WTC11 (cell line): ENCODE measurements at regions not wholly inside any gene's neighbourhood (a gene's known extent, or its start where the extent isn't known, plus 50 kb on each side); places are given as distances from the start of the nearest gene placed in this dataset.

ENCODE experiments used
- ATAC-seq: fragments of 200-7000 bp; cut with Tn5 transposase; 2 replicates; pipeline ENCODE4 v1.10.0; 2021; ENCODE audit warnings: mild to moderate bottlenecking, moderate library complexity
- CTCF ChIA-PET: fragments of 300-600 bp; sonication (Branson Sonifier 250); formaldehyde crosslinking; loops from one replicate; lab custom pipeline; 2021; ENCODE audit warnings: antibody characterized with exemption; lab: Charles Lee
- POLR2A ChIA-PET: fragments of 350-600 bp; sonication (Branson Sonifier 250); formaldehyde crosslinking; loops from one replicate; lab custom pipeline; 2021; ENCODE audit warnings: antibody characterized with exemption; lab: Charles Lee
- DNase-seq: peaks from one replicate; pipeline ENCODE4 v3.0.0; 2021; ENCODE audit warnings: low spot score
- H3K27ac Mint-ChIP-seq: 2 replicates; pipeline ENCODE4 v1.8.0; 2021; ENCODE audit warnings: mixed read lengths
- H3K27me3 Mint-ChIP-seq: 2 replicates; pipeline ENCODE4 v1.8.0; 2021; ENCODE audit warnings: low read depth, mild to moderate bottlenecking, moderate library complexity, mixed read lengths
- H3K36me3 Mint-ChIP-seq: 2 replicates; pipeline ENCODE4 v1.8.0; 2021; ENCODE audit warnings: mixed read lengths
- H3K4me1 Mint-ChIP-seq: 2 replicates; pipeline ENCODE4 v1.8.0; 2022; ENCODE audit warnings: mixed read lengths
- H3K4me3 Mint-ChIP-seq: 2 replicates; pipeline ENCODE4 v1.8.0; 2021; ENCODE audit warnings: mild to moderate bottlenecking, moderate library complexity, mixed read lengths
- H3K9me3 Mint-ChIP-seq: 2 replicates; pipeline ENCODE4 v1.8.0; 2021; ENCODE audit warnings: mixed read lengths
- ATF3 ChIP-seq: sonication (generic); formaldehyde crosslinking; conservative IDR thresholded peaks from 2 replicates; pipeline ENCODE4 v1.8.1; 2022; ENCODE audit warnings: mild to moderate bottlenecking, missing genetic modification reagents
- CREB1 ChIP-seq: sonication (generic); formaldehyde crosslinking; IDR thresholded peaks from 2 replicates; pipeline ENCODE4 v1.8.0; 2023; ENCODE audit warnings: mild to moderate bottlenecking, missing genetic modification reagents
- CTCF ChIP-seq: fragments of 200-600 bp; IDR thresholded peaks from 2 replicates; pipeline ENCODE4 v1.8.0; 2022; ENCODE audit warnings: antibody characterized with exemption
- ETV6 ChIP-seq: sonication (generic); formaldehyde crosslinking; IDR thresholded peaks from 2 replicates; pipeline ENCODE4 v1.8.1; 2022; ENCODE audit warnings: mild to moderate bottlenecking, missing genetic modification reagents
- GABPB1 ChIP-seq: sonication (generic); formaldehyde crosslinking; IDR thresholded peaks from 2 replicates; pipeline ENCODE4 v1.8.1; 2023; ENCODE audit warnings: mild to moderate bottlenecking, missing genetic modification reagents
- JUN ChIP-seq: sonication (generic); formaldehyde crosslinking; IDR thresholded peaks from 2 replicates; pipeline ENCODE4 v1.8.0; 2023; ENCODE audit warnings: mild to moderate bottlenecking, missing genetic modification reagents
- NFE2L1 ChIP-seq: sonication (generic); formaldehyde crosslinking; IDR thresholded peaks from 2 replicates; pipeline ENCODE4 v1.8.1; 2023; ENCODE audit warnings: missing genetic modification reagents
- NR1H2 ChIP-seq: sonication (generic); formaldehyde crosslinking; IDR thresholded peaks from 2 replicates; pipeline ENCODE4 v1.9.0; 2021; ENCODE audit warnings: mild to moderate bottlenecking, moderate library complexity, missing genetic modification reagents
- NR3C1 ChIP-seq: sonication (generic); formaldehyde crosslinking; conservative IDR thresholded peaks from 2 replicates; pipeline ENCODE4 v1.8.1; 2023; ENCODE audit warnings: low read depth, mild to moderate bottlenecking, missing genetic modification reagents
- OVOL2 ChIP-seq: fragments of 250-450 bp; sonication (Bioruptor Pico); IDR thresholded peaks from 2 replicates; pipeline ENCODE4 v1.9.0; 2021; ENCODE audit warnings: mild to moderate bottlenecking, borderline replicate concordance
- SMAD4 ChIP-seq: sonication (generic); formaldehyde crosslinking; IDR thresholded peaks from 2 replicates; pipeline ENCODE4 v1.8.0; 2022; ENCODE audit warnings: mild to moderate bottlenecking, missing genetic modification reagents
- USF2 ChIP-seq: sonication (generic); formaldehyde crosslinking; IDR thresholded peaks from 2 replicates; pipeline ENCODE4 v1.8.1; 2023; ENCODE audit warnings: mild to moderate bottlenecking, missing genetic modification reagents, moderate library complexity
- ZNF219 ChIP-seq: sonication (generic); formaldehyde crosslinking; IDR thresholded peaks from 2 replicates; pipeline ENCODE4 v1.8.0; 2023; ENCODE audit warnings: missing genetic modification reagents, mild to moderate bottlenecking, borderline replicate concordance
- ZNF263 ChIP-seq: sonication (generic); formaldehyde crosslinking; IDR thresholded peaks from 2 replicates; pipeline ENCODE4 v1.8.1; 2022; ENCODE audit warnings: low read depth, mild to moderate bottlenecking, moderate library complexity, missing genetic modification reagents
- ZNF512 ChIP-seq: sonication (generic); formaldehyde crosslinking; IDR thresholded peaks from 2 replicates; pipeline ENCODE4 v1.8.1; 2022; ENCODE audit warnings: missing genetic modification reagents, borderline replicate concordance
- ZNF671 ChIP-seq: fragments of 250-450 bp; sonication (Bioruptor Pico); IDR thresholded peaks from 2 replicates; pipeline ENCODE4 v1.8.0; 2021; ENCODE audit warnings: mild to moderate bottlenecking
- TF ChIP-seq, protein P1 (sequence below): fragments of 250-450 bp; sonication (Bioruptor Pico); IDR thresholded peaks from 2 replicates; pipeline ENCODE4 v1.9.0; 2021; ENCODE audit warnings: mild to moderate bottlenecking
- TF ChIP-seq, protein P2 (sequence below): fragments of 250-450 bp; sonication (Bioruptor Pico); conservative IDR thresholded peaks from 2 replicates; pipeline ENCODE4 v1.9.0; 2021; ENCODE audit warnings: mild to moderate bottlenecking
- TF ChIP-seq, protein P3 (sequence below): sonication (generic); formaldehyde crosslinking; IDR thresholded peaks from 2 replicates; pipeline ENCODE4 v1.8.1; 2022; ENCODE audit warnings: low read depth, mild to moderate bottlenecking, moderate library complexity, missing genetic modification reagents, borderline replicate concordance

DNA sequence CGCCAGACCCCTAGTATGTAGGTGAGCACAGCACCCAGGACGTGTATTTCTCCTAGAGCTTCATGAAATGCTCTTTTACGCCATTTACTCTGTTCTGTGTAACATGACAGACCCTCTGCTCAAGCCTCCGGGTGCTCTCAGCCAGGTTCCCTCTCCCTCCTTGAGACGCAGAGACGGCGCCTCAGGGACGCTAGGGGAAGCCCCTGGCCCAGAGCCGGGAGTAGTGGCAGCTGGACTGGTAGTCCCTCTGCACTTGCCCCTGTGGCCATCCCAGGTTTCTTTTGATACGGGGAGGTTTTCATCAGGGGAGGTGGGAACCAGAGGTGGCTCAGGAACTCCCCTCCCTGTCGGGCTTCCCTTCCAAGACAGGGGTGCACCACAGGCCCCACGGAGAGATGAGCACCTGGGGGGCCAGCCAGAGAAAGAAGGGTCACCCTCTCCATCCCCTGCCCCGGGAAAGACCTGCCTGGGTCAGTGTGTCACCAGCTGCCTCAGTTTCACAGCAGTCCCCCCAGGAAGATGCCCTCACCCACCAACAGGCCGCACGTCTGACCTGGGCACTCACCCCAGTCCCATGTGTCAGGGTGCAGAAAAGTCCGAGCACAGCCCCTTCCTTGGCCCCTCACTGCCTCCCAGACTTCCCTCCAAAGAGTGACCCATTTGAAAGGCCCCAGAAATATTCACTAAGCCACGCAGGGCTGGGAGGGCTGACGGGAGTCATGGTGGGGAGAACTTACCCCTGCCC lies 58.1 kb upstream of the AFDN start:
- TF ChIP-seq, protein P1, sequence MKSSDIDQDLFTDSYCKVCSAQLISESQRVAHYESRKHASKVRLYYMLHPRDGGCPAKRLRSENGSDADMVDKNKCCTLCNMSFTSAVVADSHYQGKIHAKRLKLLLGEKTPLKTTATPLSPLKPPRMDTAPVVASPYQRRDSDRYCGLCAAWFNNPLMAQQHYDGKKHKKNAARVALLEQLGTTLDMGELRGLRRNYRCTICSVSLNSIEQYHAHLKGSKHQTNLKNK (CRISPR knock-in tag): no peak
- no peak for TF ChIP-seq NFE2L1 (CRISPR knock-in tag)
- H3K9me3 Mint-ChIP-seq: no peaks in the 10 kb centered on the region
- H3K4me1 Mint-ChIP-seq: no peaks in the 10 kb centered on the region
- no peaks in the 10 kb centered on the region for H3K27me3 Mint-ChIP-seq
- POLR2A ChIA-PET: no interaction called here
- no peak overlapping the region for H3K27ac Mint-ChIP-seq
- H3K36me3 Mint-ChIP-seq: no peaks in the 10 kb centered on the region
- ATAC-seq (no peak), DNase-seq (no peak)
- CTCF ChIA-PET: no interaction called here
- no peak overlapping the region for H3K4me3 Mint-ChIP-seq

GRCh38 chr6:167769408-167770190 lies 57.1 kb upstream of the AFDN start:
- ChIA-PET CTCF (no interaction called here), POLR2A (no interaction called here)
- no peak overlapping the region for H3K4me3 Mint-ChIP-seq
- no peak for DNase-seq
- H3K27me3 Mint-ChIP-seq: no peaks in the 10 kb centered on the region
- H3K4me1 Mint-ChIP-seq: no peaks in the 10 kb centered on the region
- no peaks in the 10 kb centered on the region for H3K36me3 Mint-ChIP-seq
- no peaks in the 10 kb centered on the region for H3K9me3 Mint-ChIP-seq
- no peak for ATAC-seq
- H3K27ac Mint-ChIP-seq: no peak overlapping the region
- no peak for TF ChIP-seq ZNF512 (CRISPR knock-in tag)

- Mint-ChIP-seq H3K27ac (no peak overlapping the region), H3K4me3 (no peak overlapping the region), H3K4me1 (no peaks in the 10 kb centered on the region), H3K27me3 (no peaks in the 10 kb centered on the region), H3K36me3 (no peaks in the 10 kb centered on the region), H3K9me3 (no peaks in the 10 kb centered on the region)
- CTCF ChIA-PET: no interaction called here
- DNase-seq (no peak), ATAC-seq (no peak)
- TF ChIP-seq ZNF219 (CRISPR knock-in tag): no peak
- TF ChIP-seq GABPB1: no peak
- TF ChIP-seq, protein P2, sequence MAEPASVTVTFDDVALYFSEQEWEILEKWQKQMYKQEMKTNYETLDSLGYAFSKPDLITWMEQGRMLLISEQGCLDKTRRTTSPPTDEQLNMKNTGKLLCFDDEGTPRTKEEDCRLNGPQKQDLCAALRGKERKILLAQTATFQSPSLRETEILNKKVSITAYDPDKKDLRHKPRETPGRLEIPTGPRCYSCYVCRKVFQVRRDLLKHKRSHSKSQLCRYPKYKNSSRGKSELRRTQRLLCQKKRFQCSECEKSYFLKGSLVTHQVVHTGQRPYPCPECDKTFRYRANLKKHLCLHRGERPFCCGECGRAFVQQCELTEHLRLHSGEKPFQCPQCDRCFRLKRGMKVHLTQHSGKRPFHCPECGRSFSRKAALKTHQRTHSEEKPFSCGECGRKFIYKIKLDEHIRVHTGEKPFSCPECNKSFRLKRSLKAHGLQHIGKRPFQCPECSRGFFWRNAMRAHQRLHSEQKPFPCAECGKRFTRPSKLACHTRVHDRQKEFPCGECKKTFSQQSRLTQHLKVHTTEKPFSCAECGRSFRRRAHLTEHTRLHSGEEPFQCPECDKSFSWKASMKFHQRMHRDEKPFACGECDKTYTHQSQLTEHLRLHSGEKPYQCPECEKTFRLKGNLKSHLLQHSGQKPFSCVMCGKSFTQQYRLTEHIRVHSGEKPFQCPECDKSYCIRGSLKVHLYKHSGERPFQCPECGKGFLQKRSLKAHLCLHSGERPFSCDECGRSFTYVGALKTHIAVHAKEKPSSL (CRISPR knock-in tag): no peak
- no peak for TF ChIP-seq ETV6 (CRISPR knock-in tag)
- no peak for TF ChIP-seq NR1H2
- no peak for TF ChIP-seq ZNF263 (CRISPR knock-in tag)
- no peak for TF ChIP-seq ZNF671 (CRISPR knock-in tag)
- no peak for TF ChIP-seq JUN
- POLR2A ChIA-PET: no interaction called here
These were observed 56.3 kb upstream of the AFDN start for GRCh38 chr6:167770291-167770955.

DNA sequence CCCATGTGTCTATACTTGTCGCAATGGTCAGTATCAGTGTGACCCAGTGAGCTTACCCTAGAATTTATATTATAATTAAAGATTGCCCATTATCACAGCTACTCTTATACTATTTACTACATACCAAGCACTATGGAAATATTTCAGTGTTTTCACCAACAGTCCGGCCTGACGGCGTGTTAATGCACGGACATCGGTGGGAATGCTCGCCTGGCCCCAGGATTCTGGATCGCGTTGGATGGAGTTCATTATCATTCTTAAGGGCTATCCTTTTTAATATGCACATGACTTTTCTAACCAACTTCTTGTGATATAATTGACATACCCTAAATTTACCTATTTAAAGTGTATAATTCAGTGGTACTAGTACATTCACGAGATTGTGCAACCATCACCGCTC lies 51.8 kb upstream of the AFDN start:
- ATAC-seq (no peak), DNase-seq (no peak)
- H3K27ac Mint-ChIP-seq: no peak overlapping the region
- H3K36me3 Mint-ChIP-seq: no peaks in the 10 kb centered on the region
- no peaks in the 10 kb centered on the region for H3K4me1 Mint-ChIP-seq
- H3K4me3 Mint-ChIP-seq: no peak overlapping the region
- no peaks in the 10 kb centered on the region for H3K27me3 Mint-ChIP-seq
- no peaks in the 10 kb centered on the region for H3K9me3 Mint-ChIP-seq
- ChIA-PET CTCF (no interaction called here), POLR2A (no interaction called here)
- TF ChIP-seq NR3C1 (CRISPR knock-in tag) (no peak), SMAD4 (CRISPR knock-in tag) (no peak), CTCF (no peak), CREB1 (no peak), ATF3 (CRISPR knock-in tag) (no peak), OVOL2 (CRISPR knock-in tag) (no peak), USF2 (CRISPR knock-in tag) (no peak)
- TF ChIP-seq, protein P3, sequence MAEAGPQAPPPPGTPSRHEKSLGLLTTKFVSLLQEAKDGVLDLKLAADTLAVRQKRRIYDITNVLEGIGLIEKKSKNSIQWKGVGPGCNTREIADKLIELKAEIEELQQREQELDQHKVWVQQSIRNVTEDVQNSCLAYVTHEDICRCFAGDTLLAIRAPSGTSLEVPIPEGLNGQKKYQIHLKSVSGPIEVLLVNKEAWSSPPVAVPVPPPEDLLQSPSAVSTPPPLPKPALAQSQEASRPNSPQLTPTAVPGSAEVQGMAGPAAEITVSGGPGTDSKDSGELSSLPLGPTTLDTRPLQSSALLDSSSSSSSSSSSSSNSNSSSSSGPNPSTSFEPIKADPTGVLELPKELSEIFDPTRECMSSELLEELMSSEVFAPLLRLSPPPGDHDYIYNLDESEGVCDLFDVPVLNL: no peak
